KMS-11 (cell line): ENCODE measurements at regions not wholly inside any gene's neighbourhood (a gene's known extent, or its start where the extent isn't known, plus 50 kb on each side); places are given as distances from the start of the nearest gene placed in this dataset.
A peak's percentile ranks its signal among the peaks of the same experiment; 100 is the strongest.

Experiments
- H2AFZ ChIP-seq: fragments of 200-600 bp; sonication (generic); 2 replicates; pipeline ENCODE4 v1.6.1; 2016; ENCODE audit warnings: antibody characterized with exemption, mixed run types, low read depth
- H3K27ac ChIP-seq: fragments of 200-600 bp; sonication (generic); 2 replicates; pipeline ENCODE4 v1.6.1; 2016; ENCODE audit warnings: mild to moderate bottlenecking, mixed run types
- H3K27me3 ChIP-seq: fragments of 200-600 bp; sonication (generic); 2 replicates; pipeline ENCODE4 v1.6.1; 2017; ENCODE audit warnings: mild to moderate bottlenecking, low read depth, mixed run types, moderate library complexity; ENCODE audit not compliant: insufficient read depth
- H3K36me3 ChIP-seq: fragments of 200-600 bp; sonication (generic); 2 replicates; pipeline ENCODE4 v1.6.1; 2017; ENCODE audit warnings: mild to moderate bottlenecking, mixed run types; ENCODE audit not compliant: insufficient read depth
- H3K4me1 ChIP-seq: fragments of 200-600 bp; sonication (generic); 2 replicates; pipeline ENCODE4 v1.6.1; 2016; ENCODE audit warnings: mild to moderate bottlenecking, low read depth, mixed run types; ENCODE audit not compliant: poor library complexity, severe bottlenecking
- H3K4me2 ChIP-seq: fragments of 200-600 bp; sonication (generic); 2 replicates; pipeline ENCODE4 v1.7.0; 2016; ENCODE audit warnings: mild to moderate bottlenecking, mixed run types
- H3K4me3 ChIP-seq: fragments of 200-600 bp; sonication (generic); IDR thresholded peaks from 2 replicates; pipeline ENCODE4 v1.6.1; 2017; ENCODE audit warnings: low read depth, low read length, mixed read lengths; ENCODE audit not compliant: insufficient read depth
- H3K79me2 ChIP-seq: fragments of 200-600 bp; sonication (generic); 2 replicates; pipeline ENCODE4 v1.6.1; 2016; ENCODE audit warnings: low read depth, mixed run types; ENCODE audit not compliant: insufficient read depth
- H3K9ac ChIP-seq: fragments of 200-600 bp; sonication (generic); 2 replicates; pipeline ENCODE4 v1.6.1; 2016; ENCODE audit warnings: mild to moderate bottlenecking, mixed run types
- H4K20me1 ChIP-seq: fragments of 200-600 bp; sonication (generic); 2 replicates; pipeline ENCODE4 v1.6.1; 2016; ENCODE audit warnings: mild to moderate bottlenecking, mixed run types; ENCODE audit not compliant: insufficient read depth
- CTCF ChIP-seq: fragments of 200-600 bp; sonication (generic); conservative IDR thresholded peaks from 2 replicates; pipeline ENCODE4 v1.6.1; 2017; ENCODE audit warnings: low read depth, mild to moderate bottlenecking, antibody characterized with exemption, low read length, moderate library complexity, mixed read lengths

- Histone ChIP-seq H3K4me3 (no peak overlapping the region), H3K79me2 (no peaks in the 10 kb centered on the region), H3K27me3 (no peaks in the 10 kb centered on the region), H2AFZ (no peak overlapping the region; the same call in 1 of the 2 replicates), H3K9ac (no peak overlapping the region; the same call in 1 of the 2 replicates), H3K4me2 (peak overlapping the region; percentile 48; the same call in 1 of the 2 replicates), H4K20me1 (no peaks in the 10 kb centered on the region), H3K27ac (peak overlapping the region; percentile 45), H3K4me1 (peaks cover 85% of the 10 kb centered on the region), H3K36me3 (no peaks in the 10 kb centered on the region)
- no peak for TF ChIP-seq CTCF
Observed at GRCh38 chrX:64853424-64853823, 122.8 kb downstream of the ZC4H2 start.

GRCh38 chrX:64850371-64851082, 125.7 kb downstream of the ZC4H2 start:
- Histone ChIP-seq H3K4me1 (peaks cover 87% of the 10 kb centered on the region), H3K36me3 (no peaks in the 10 kb centered on the region), H3K4me2 (peak overlapping the region; percentile 64), H3K79me2 (no peaks in the 10 kb centered on the region), H3K27me3 (no peaks in the 10 kb centered on the region), H4K20me1 (no peaks in the 10 kb centered on the region), H3K27ac (peak overlapping the region; percentile 73), H3K4me3 (no peak overlapping the region), H3K9ac (no peak overlapping the region), H2AFZ (no peak overlapping the region)
- no peak for TF ChIP-seq CTCF

- no peak for TF ChIP-seq CTCF
- Histone ChIP-seq H3K79me2 (no peaks in the 10 kb centered on the region), H3K27ac (peak overlapping the region; percentile 85), H3K27me3 (no peaks in the 10 kb centered on the region), H3K4me3 (no peak overlapping the region), H3K9ac (peak overlapping the region; percentile 4; the same call in 1 of the 2 replicates), H3K4me1 (peaks cover 75% of the 10 kb centered on the region), H2AFZ (no peak overlapping the region), H3K36me3 (no peaks in the 10 kb centered on the region), H4K20me1 (no peaks in the 10 kb centered on the region), H3K4me2 (peak overlapping the region; percentile 89)
Observed at GRCh38 chrX:64843224-64843623, 133.0 kb downstream of the ZC4H2 start.

GRCh38 chrX:64842492-64842891, 133.8 kb downstream of the ZC4H2 start:
- Histone ChIP-seq H3K4me2 (peak overlapping the region; percentile 89), H4K20me1 (no peaks in the 10 kb centered on the region), H3K9ac (peak overlapping the region; percentile 4; the same call in 1 of the 2 replicates), H3K4me3 (no peak overlapping the region), H3K36me3 (no peaks in the 10 kb centered on the region), H2AFZ (peak overlapping the region; percentile 26; the same call in 1 of the 2 replicates), H3K27ac (peak overlapping the region; percentile 85), H3K4me1 (peaks cover 73% of the 10 kb centered on the region), H3K27me3 (no peaks in the 10 kb centered on the region), H3K79me2 (no peaks in the 10 kb centered on the region)
- TF ChIP-seq CTCF: no peak
